HG03108 (cell line): ENCODE measurements at regions not wholly inside any gene's neighbourhood (a gene's known extent, or its start where the extent isn't known, plus 50 kb on each side); places are given as distances from the start of the nearest gene placed in this dataset.
"Not testable (repeated sequence)": the region's sequence is repeated elsewhere in the genome, so short reads cannot be mapped to it uniquely, and the experiment has no call there.

ENCODE experiments used
- ATAC-seq: cut with Tn5 transposase; IDR thresholded peaks from one replicate; pipeline ENCODE4 v1.9.1; 2021; ENCODE audit warnings: moderate library complexity; ENCODE audit not compliant: unreplicated experiment

DNA sequence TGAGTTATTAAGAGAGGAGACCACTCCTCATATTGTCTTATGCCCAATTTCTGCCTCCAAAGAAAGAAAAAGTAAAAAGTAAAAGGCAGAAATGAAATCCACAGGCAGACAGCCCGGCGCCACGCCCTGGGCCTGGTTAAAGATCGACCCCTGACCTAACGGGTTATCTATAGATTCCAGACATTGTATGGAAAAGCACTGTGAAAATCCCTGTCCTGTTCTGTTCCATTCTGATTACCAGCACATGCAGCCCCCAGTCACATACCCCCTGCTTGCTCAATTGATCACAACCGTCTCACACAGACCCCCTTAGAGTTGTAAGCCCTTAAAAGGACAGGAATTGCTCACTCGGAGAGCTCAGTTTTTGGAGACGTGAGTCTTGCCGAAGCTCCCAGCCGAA, 1086.6 kb upstream of the INTU start:
- not testable (repeated sequence) for ATAC-seq

DNA sequence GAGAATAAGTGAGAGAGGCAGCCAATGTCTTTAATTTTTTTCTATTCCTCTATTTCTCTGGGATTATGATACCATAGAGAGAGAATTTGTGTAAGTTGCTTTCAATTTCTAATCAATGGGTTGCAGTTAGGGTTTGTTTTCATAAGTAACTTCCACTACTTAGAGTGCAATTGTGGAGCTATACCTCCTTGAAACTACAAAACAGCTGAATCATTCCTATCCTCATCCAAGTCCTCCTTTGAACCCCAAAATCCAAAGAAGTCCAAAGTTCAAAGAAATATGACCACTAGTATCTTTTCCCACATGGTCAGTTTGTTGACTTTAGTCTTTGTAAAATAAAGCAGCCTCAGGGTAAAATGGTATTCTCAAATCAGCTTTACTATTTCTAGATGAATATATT, 1085.4 kb upstream of the INTU start:
- ATAC-seq = no peak

GRCh38 chr4:126548890-126549289, 1083.9 kb upstream of the INTU start:
- no peak for ATAC-seq

- ATAC-seq = no peak
Observed at GRCh38 chr4:126552321-126552720, 1080.4 kb upstream of the INTU start.

DNA sequence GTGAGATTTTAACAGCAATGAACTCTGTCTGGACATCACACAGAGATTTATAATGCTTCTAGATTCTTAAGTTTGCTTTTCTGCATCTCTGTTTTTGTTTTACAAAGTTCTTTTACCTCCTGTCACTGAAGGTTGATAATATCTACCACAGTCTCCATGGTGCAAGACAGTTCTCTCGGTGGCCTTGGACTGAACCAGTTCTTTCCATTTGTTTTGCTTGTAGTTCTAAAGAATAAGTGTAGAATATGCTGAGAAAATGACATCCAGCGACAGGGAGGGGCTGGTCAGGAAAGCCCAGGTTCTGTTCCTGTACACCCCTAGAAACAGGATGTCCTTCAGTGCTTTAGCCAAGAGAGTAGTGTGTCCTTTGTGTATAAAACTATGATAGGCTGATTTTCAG, 1079.5 kb upstream of the INTU start:
- ATAC-seq = no peak

DNA sequence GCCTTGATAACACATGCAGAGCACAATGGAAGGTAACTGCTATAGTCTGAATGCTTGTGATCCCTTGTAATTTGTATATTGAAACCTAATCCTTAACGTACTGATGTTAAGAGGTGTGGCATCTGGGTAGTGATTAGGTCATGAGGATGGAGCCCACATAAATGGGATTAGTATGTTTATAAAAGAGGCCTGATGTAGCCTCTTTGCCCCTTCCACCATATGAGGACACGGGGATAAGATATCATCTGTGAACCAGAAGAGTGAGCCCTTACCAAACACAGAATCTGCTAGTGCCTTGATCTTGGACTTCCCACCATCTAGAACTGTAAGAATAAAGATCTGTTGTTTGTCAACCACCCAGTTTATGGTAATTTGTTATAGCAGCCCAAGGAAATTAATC, 1074.2 kb upstream of the INTU start:
- ATAC-seq = no peak

DNA sequence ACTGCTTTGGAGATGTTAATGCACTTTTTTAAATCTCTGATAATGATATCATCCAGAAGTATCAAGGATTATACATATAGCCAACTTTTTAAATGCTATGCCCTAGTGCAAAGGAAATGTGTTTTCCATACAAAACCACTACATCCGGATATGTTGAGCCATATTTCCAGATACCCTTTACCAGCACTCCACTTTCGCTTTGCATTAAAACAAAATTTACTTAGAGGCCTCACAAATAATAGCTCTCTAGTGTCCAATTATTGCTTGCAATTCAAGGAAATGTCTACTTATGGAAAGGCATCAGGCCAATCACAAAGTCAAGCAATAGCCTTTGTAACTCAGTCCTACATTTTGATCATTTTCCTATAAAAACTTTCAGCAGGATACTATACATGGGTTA, 1072.8 kb upstream of the INTU start:
- ATAC-seq = no peak

GRCh38 chr4:126560794-126561193, 1072.0 kb upstream of the INTU start:
- no peak for ATAC-seq

DNA sequence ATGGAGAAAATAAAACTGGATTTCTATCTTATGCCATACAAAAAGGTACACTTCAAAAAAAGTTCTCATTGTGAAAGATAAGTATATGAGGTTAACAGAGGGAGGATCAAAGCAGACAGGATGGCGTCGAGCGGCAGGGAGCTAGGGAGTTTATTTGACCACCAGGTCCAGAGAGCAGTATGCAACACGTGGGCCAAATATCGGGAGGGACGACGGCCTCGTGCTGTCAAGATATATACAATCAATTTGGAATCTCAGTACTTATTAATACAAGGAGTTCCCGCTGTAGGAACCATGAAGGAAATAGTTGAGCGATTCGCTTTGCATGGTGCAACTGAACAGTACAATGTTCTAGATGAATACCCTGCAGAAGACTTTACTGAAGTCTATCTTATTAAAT, 1069.4 kb upstream of the INTU start:
- no peak for ATAC-seq

DNA sequence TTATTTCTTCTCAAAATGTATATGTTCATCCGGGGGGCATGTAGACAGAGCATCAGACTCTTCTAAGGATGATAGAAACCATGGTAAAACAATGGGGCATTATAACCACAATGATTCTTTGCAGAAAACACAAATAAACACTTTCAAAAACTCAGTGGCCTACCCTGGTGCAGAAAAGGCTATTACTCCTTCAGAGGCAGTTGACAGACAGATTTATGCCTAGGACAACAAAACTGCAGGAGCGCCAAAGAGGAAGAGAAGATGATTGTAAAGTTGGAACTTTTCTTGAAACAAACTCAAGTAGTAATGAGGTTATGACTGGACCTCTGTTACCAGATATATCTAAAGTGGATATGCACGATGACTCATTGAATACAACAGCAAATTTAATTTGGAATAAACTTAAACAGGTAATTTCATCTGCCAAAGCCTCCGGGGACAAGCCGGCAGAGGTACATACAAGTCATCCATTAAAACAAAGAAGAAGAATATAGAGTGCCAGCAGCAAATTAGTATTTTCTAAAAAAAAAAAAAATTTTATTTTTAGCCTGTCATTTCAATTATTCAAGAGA, 1068.4 kb upstream of the INTU start:
- no peak for ATAC-seq

DNA sequence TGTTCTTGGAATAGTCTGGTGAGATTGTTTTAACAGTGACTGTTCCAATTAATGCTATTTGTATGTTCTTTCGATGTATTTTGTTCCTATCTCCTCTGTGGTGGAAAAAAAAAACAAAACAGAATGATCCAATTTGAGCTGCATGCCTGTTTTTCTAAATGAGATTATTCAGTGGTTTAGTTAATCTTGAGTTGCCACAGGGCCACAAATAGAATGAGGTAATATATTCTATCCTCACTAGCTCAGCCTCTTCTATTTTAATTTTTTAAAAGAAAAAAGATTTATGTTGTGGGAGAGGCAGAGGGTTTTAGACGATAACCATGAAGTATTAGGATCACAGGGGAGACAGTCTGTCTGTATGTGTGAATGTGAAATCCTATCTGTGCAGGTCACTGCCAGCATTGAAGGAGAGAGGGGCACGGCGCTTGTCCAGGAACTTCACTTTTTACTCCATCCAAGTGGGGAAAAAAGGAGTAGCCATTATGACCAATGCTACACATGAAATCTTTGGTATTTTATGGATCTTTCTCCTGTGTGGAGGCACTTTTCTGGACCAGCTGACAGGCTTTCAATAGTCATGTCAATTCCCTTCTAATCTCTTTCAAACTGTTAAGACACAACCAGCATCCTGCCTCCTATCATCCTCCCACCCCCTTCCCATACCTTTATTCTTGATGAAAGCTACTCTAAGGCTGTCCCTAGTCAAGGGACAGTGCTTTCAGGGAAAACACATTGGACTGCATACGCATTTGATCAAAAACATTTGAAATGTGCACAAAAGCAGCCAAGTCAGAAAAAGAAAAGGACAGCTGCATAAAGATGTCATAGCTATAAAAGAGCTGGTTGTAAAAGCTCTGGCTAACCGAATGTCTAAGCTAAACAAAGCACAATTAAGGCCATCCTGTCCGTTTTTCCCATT, 1063.8 kb upstream of the INTU start:
- ATAC-seq = no peak

DNA sequence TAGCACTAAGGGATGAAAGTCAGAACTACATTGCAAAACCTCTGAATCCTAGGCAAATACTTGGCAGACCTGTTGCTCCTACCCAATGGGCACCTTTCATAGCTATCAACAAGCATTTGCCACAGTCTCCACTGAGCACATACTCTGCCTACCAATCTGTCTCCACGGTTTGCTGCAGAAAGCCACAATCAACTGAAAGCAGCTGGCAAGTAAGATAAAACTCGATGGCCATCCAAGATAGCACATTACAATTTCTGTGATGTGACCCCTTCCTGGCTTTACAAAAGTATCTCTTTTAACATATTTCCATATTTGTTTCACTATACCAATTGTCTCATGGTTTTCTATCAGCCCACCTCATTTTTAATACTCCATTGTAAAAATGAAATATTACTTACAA, 1060.5 kb upstream of the INTU start:
- no peak for ATAC-seq

DNA sequence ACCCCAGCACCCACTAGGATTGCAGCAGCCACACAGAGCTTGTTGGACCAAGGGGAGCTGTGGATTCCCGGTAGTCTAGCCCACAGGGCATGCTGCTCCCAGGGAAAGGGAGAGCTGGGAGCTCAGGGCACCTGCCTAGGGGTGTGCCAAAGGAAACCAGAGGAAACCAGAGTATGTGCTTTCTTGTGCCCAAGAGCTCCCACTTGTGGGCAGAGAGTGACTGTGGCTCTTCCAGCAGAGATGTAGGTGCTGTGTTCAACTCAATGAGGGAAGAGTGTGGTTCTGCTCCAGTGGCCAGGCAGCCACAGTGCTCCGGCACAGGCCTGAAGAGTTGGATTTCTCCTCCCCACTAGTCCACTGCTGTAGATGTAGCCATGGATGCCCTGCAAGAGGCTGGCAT, 1050.0 kb upstream of the INTU start:
- no peak for ATAC-seq

- ATAC-seq = no peak
Observed at GRCh38 chr4:126583509-126583908, 1049.2 kb upstream of the INTU start.

DNA sequence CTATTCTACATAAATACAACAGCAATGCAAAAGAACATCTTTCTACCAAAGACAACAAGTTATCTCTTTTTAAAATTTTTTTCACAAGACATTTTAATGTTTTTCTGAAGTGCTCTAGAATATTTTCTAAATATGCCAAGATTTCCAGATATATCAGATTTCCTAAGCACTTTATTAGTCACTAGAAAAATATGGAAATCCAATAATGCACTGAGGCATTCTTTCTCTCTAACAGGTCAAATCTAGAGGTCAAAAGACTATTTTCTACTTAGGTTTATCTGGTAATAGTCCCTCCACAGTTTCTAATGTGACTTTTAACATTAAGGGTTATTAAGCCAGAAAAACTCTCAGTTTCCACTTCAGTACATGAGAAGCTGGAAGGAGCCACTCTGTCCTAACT, 1041.2 kb upstream of the INTU start:
- no peak for ATAC-seq

- ATAC-seq = no peak
Observed at GRCh38 chr4:126592088-126592487, 1040.7 kb upstream of the INTU start.

GRCh38 chr4:126593626-126594025, 1039.1 kb upstream of the INTU start:
- ATAC-seq = no peak

- ATAC-seq = no peak
Observed at GRCh38 chr4:126595643-126596042, 1037.1 kb upstream of the INTU start.

- ATAC-seq = no peak
Observed at GRCh38 chr4:126599746-126600145, 1033.0 kb upstream of the INTU start.

DNA sequence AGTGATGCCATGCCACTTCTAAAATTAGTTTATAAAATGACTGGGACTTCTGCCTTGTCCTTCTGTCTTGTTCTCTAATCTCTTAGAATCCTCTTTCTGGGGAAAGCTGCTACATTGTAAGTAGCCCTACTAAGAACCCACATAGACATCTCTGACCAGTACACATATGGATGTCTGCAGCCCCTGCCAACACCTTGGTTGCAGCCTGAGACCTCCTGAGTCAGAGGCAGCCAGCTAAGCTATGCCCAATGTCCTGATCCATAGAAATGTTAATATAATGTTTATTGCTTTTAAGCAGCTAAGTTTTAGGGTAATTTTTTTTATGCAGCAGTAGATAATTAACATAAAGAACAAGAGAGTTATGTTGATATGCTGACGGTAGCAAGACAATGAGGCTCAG, 1029.5 kb upstream of the INTU start:
- no peak for ATAC-seq

DNA sequence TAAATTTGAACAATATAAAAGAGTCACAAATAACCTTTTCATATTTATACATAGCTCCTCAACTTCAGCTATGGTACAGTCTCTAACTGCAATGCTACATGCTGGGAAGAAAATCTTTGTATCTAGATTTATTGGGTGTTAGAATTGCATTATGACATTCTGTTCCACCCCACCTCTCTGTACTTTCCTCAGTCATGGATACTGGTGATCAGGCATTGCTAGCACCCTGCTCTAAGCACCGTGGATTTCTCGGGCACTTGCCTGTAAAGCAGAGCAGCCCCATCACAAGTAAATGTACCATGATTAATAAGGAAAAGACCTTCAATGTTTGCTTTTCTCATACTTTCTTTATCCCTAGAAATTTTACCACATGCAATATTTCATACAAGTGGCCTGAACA, 1028.9 kb upstream of the INTU start:
- ATAC-seq = no peak

DNA sequence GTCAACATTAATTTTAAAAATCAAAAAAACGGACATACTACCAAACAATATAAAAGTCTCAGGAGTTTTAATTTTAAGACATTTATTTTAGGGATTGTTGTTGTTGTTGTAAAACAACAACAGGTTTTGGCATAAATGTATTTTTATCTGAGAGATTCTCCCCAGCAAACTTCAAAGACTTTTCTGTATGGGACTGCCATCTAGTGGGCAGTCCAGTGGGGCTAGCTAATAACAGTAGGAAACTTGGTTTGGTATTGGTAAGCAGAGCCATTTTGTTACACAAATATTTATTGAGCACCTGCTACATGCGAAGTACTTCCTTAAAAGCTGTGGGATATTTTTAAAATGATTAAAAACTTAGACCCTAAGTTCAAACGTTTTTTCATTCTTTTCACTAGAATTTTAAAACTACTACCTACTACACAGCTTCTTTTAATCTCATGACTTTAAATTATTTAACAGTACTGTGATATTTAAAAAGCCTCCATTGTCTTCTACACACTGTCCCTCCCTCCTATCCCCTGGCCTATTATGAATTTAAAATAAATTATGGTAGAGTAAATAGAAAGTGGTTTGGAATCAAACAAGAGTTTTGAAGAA, 1028.4 kb upstream of the INTU start:
- ATAC-seq = no peak
